Smooth muscle cell (in vitro differentiated cells): ENCODE measurements at regions not wholly inside any gene's neighbourhood (a gene's known extent, or its start where the extent isn't known, plus 50 kb on each side); places are given as distances from the start of the nearest gene placed in this dataset.

Experiments used
- DNase-seq: peaks from one replicate; lab custom pipeline; 2025; ENCODE audit not compliant: unreplicated experiment; lab: John Stamatoyannopoulos, UW
- H2AFZ ChIP-seq: fragments of 200-600 bp; sonication (generic); 2 replicates; pipeline ENCODE4 v1.6.0; 2016; ENCODE audit warnings: antibody characterized with exemption, low read depth, mild to moderate bottlenecking
- H3F3A ChIP-seq: fragments of 200-600 bp; sonication (generic); 2 replicates; pipeline ENCODE4 v1.6.0; 2017; ENCODE audit warnings: antibody characterized with exemption, low read depth
- H3K27ac ChIP-seq: fragments of 200-600 bp; sonication (generic); 2 replicates; pipeline ENCODE4 v1.5.1; 2016; ENCODE audit warnings: low read depth, mild to moderate bottlenecking
- H3K27me3 ChIP-seq: fragments of 200-600 bp; sonication (generic); 2 replicates; pipeline ENCODE4 v1.6.1; 2016; ENCODE audit warnings: low read depth, mild to moderate bottlenecking
- H3K36me3 ChIP-seq: fragments of 200-600 bp; sonication (generic); 2 replicates; pipeline ENCODE4 v1.5.1; 2016; ENCODE audit warnings: low read depth
- H3K4me1 ChIP-seq: fragments of 200-600 bp; sonication (generic); 2 replicates; pipeline ENCODE4 v1.5.1; 2016; ENCODE audit warnings: low read depth
- H3K4me2 ChIP-seq: fragments of 200-600 bp; sonication (generic); 2 replicates; pipeline ENCODE4 v1.6.0; 2016; ENCODE audit warnings: mild to moderate bottlenecking
- H3K4me3 ChIP-seq: fragments of 200-600 bp; sonication (generic); 2 replicates; pipeline ENCODE4 v1.5.1; 2016; ENCODE audit warnings: mild to moderate bottlenecking
- H3K79me2 ChIP-seq: fragments of 200-600 bp; sonication (generic); 2 replicates; pipeline ENCODE4 v1.6.0; 2016; ENCODE audit warnings: low read depth, mild to moderate bottlenecking
- H3K9ac ChIP-seq: fragments of 200-600 bp; sonication (generic); 2 replicates; pipeline ENCODE4 v1.6.0; 2016; ENCODE audit warnings: low read depth
- H3K9me3 ChIP-seq: fragments of 200-600 bp; sonication (generic); replicated peaks from 2 replicates; pipeline ENCODE4 v1.5.1; 2016; ENCODE audit warnings: low read depth
- H4K20me1 ChIP-seq: fragments of 200-600 bp; sonication (generic); 2 replicates; pipeline ENCODE4 v1.6.0; 2016; ENCODE audit warnings: low read depth
- WGBS: methylation state at CpG from one replicate; pipeline ENCODE4 v1.1.7; 2016; ENCODE audit warnings: low lambda C conversion rate; 5-methylcytosine and 5-hydroxymethylcytosine counted together
- TF ChIP-seq, protein P1 (sequence below): fragments of 200-600 bp; sonication (generic); IDR thresholded peaks from 2 replicates; pipeline ENCODE4 v1.5.1; 2017; ENCODE audit warnings: borderline replicate concordance, mild to moderate bottlenecking, antibody characterized with exemption; ENCODE audit not compliant: insufficient read depth, poor library complexity, severe bottlenecking

- no peaks in the 10 kb centered on the region for H3K79me2 ChIP-seq
- no peak overlapping the region for H3K4me3 ChIP-seq
- H3K9me3 ChIP-seq: no peaks in the 10 kb centered on the region
- H3K27me3 ChIP-seq: peaks cover 37% of the 10 kb centered on the region
- no peak overlapping the region for H3K27ac ChIP-seq
- DNase-seq: no peak
- H3K9ac ChIP-seq: no peak overlapping the region
- TF ChIP-seq, protein P1, sequence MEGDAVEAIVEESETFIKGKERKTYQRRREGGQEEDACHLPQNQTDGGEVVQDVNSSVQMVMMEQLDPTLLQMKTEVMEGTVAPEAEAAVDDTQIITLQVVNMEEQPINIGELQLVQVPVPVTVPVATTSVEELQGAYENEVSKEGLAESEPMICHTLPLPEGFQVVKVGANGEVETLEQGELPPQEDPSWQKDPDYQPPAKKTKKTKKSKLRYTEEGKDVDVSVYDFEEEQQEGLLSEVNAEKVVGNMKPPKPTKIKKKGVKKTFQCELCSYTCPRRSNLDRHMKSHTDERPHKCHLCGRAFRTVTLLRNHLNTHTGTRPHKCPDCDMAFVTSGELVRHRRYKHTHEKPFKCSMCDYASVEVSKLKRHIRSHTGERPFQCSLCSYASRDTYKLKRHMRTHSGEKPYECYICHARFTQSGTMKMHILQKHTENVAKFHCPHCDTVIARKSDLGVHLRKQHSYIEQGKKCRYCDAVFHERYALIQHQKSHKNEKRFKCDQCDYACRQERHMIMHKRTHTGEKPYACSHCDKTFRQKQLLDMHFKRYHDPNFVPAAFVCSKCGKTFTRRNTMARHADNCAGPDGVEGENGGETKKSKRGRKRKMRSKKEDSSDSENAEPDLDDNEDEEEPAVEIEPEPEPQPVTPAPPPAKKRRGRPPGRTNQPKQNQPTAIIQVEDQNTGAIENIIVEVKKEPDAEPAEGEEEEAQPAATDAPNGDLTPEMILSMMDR: no peak
- H3K36me3 ChIP-seq: no peaks in the 10 kb centered on the region
- no peaks in the 10 kb centered on the region for H3K4me1 ChIP-seq
- no peak overlapping the region for H2AFZ ChIP-seq
- no peaks in the 10 kb centered on the region for H4K20me1 ChIP-seq
- no peak overlapping the region for H3K4me2 ChIP-seq
- H3F3A ChIP-seq: no peaks in the 10 kb centered on the region
These were observed 302.1 kb downstream of the SMAD2 start for GRCh38 chr18:47628240-47628781.

- H2AFZ ChIP-seq: no peak overlapping the region
- TF ChIP-seq, protein P1: no peak
- no peaks in the 10 kb centered on the region for H3K36me3 ChIP-seq
- no peaks in the 10 kb centered on the region for H3F3A ChIP-seq
- H3K4me2 ChIP-seq: no peak overlapping the region
- no peaks in the 10 kb centered on the region for H3K79me2 ChIP-seq
- H3K27ac ChIP-seq: no peak overlapping the region
- H4K20me1 ChIP-seq: no peaks in the 10 kb centered on the region
- no peak overlapping the region for H3K9ac ChIP-seq
- DNase-seq: no peak
- H3K4me1 ChIP-seq: no peaks in the 10 kb centered on the region
- H3K4me3 ChIP-seq: no peak overlapping the region
- no peaks in the 10 kb centered on the region for H3K9me3 ChIP-seq
- peaks cover 37% of the 10 kb centered on the region for H3K27me3 ChIP-seq
- WGBS: 74% methylated on average over 3 of the region's 3 CpGs
These were observed 303.4 kb downstream of the SMAD2 start for GRCh38 chr18:47627030-47627429.

DNA sequence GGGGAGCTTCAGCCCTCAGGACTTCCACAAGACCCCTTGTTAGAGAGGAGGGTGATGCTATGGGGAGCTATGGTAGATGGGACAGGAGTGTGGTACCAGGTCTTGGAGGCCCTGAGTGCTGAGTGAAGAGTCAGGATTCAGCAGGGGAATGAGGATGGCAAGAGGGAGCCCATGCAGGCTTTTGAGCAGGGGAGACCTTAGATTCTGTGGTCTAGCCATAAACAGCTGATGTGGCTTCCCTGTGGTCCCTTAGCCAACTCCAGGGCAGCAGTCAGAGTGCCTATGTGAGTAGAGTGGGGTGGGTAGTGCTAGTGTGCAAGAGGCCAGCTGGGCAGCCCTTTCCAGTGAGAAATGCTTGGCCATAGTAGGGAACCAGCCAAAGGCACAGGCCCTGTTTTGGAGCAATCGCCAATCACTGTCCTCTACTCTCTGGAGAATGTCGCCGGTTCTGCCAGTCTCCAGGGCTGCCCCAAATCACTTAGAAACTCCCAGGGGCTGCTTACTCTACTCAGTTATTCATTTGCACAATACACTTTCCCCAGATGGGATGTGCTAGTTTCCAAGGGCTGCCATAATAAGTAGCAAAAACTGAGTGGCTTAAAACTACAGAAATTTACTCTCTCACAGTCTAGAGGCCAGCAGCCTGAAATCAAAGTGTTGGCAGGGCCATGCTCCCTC lies 310.5 kb downstream of the SMAD2 start:
- TF ChIP-seq, protein P1: no peak
- Histone ChIP-seq H3K9ac (no peak overlapping the region), H3K4me3 (no peak overlapping the region), H3F3A (no peaks in the 10 kb centered on the region), H3K4me2 (no peak overlapping the region), H3K36me3 (no peaks in the 10 kb centered on the region), H3K27ac (no peak overlapping the region), H2AFZ (no peak overlapping the region), H3K4me1 (no peaks in the 10 kb centered on the region), H3K9me3 (no peaks in the 10 kb centered on the region), H3K27me3 (no peaks in the 10 kb centered on the region), H3K79me2 (no peaks in the 10 kb centered on the region), H4K20me1 (no peaks in the 10 kb centered on the region)
- 97% methylated on average over 3 of the region's 3 CpGs for WGBS
- no peak for DNase-seq

- TF ChIP-seq, protein P1: no peak
- Histone ChIP-seq H4K20me1 (no peaks in the 10 kb centered on the region), H3F3A (no peaks in the 10 kb centered on the region), H3K4me3 (no peak overlapping the region), H3K9ac (no peak overlapping the region), H3K27me3 (no peaks in the 10 kb centered on the region), H2AFZ (no peak overlapping the region), H3K9me3 (no peaks in the 10 kb centered on the region), H3K79me2 (no peaks in the 10 kb centered on the region), H3K36me3 (no peaks in the 10 kb centered on the region), H3K4me2 (no peak overlapping the region), H3K4me1 (no peaks in the 10 kb centered on the region), H3K27ac (no peak overlapping the region)
- 84% methylated on average over 3 of the region's 3 CpGs for WGBS
- DNase-seq: no peak
These were observed 311.7 kb downstream of the SMAD2 start for GRCh38 chr18:47618758-47619157.
